Activated T-helper 2 cell treated with anti-CD3 and anti-CD28 coated beads, Interferon-gamma antibody, Interleukin-2, Interleukin-4, amounts not matched to agents 10 μg/mL and 5 μg/mL and 100 μg/mL, durations not matched to agents 14 hours and 24 hours and 36 hours (primary cell): ENCODE measurements at regions not wholly inside any gene's neighbourhood (a gene's known extent, or its start where the extent isn't known, plus 50 kb on each side); places are given as distances from the start of the nearest gene placed in this dataset.

ENCODE experiments used
- DNase-seq: peaks from one replicate; pipeline ENCODE4 v3.0.0; 2021; ENCODE audit warnings: low spot score
- H3K27ac Mint-ChIP-seq: one replicate; pipeline ENCODE4 v1.8.0; 2021; ENCODE audit warnings: mixed read lengths
- H3K27me3 Mint-ChIP-seq: one replicate; pipeline ENCODE4 v1.8.0; 2021; ENCODE audit warnings: low read depth, mixed read lengths
- H3K36me3 Mint-ChIP-seq: one replicate; pipeline ENCODE4 v1.8.0; 2021; ENCODE audit warnings: low read depth, mixed read lengths
- H3K4me1 Mint-ChIP-seq: one replicate; pipeline ENCODE4 v1.8.0; 2021; ENCODE audit warnings: low read depth, mixed read lengths
- H3K4me3 Mint-ChIP-seq: one replicate; pipeline ENCODE4 v1.8.0; 2021; ENCODE audit warnings: low read depth, mild to moderate bottlenecking, moderate library complexity, mixed read lengths
- H3K9me3 Mint-ChIP-seq: one replicate; pipeline ENCODE4 v1.8.0; 2021; ENCODE audit warnings: mixed read lengths
- intact Hi-C: fragments of 100-400 bp; cut with micrococcal nuclease; formaldehyde crosslinking; loops from one replicate; pipeline ENCODE4 v1.15.1; 2023

DNA sequence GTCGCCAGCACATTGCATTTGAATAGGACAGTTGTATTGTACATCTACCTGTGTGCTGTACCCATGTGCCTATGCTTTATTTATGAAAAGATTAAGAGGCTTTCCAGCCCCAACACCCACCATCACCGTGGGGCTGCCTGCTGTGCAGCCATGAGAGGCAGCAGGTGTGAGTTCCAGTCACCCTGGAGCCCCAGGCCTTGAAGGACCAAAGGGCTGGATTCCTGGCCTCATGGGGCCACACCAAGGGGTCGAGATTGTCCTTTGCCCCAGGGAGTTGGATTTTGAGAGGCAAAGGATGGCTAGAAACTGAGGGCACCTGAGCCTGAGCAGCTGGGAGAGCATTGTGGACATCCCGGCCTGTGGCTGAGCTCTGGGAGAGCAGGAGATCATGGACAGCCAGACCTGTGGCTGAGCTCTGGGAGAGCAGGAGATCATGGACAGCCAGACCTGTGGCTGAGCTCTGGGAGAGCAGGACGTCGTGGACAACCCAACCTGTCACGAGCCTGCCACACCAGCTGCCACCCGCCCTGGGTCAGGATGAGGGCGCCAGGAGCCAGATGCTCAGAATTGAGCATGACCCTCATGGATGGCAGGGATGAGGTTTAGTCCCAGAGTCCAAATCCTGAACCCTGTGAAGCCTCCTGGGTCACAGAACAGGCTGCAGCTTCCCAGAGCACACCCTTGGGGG is 182.5 kb upstream of the RAB6C start:
- no peaks in the 10 kb centered on the region for H3K36me3 Mint-ChIP-seq
- H3K4me3 Mint-ChIP-seq = no peak overlapping the region
- H3K4me1 Mint-ChIP-seq = no peaks in the 10 kb centered on the region
- DNase-seq = no peak
- H3K27me3 Mint-ChIP-seq = no peaks in the 10 kb centered on the region
- intact Hi-C loops = no loop called here
- H3K9me3 Mint-ChIP-seq = no peaks in the 10 kb centered on the region
- no peak overlapping the region for H3K27ac Mint-ChIP-seq

- no peaks in the 10 kb centered on the region for H3K4me1 Mint-ChIP-seq
- no peaks in the 10 kb centered on the region for H3K36me3 Mint-ChIP-seq
- no peaks in the 10 kb centered on the region for H3K27me3 Mint-ChIP-seq
- intact Hi-C loops = no loop called here
- H3K9me3 Mint-ChIP-seq = no peaks in the 10 kb centered on the region
- H3K4me3 Mint-ChIP-seq = no peak overlapping the region
- DNase-seq = no peak
- H3K27ac Mint-ChIP-seq = no peak overlapping the region
Measured at GRCh38 chr2:129797489-129798300, 181.8 kb upstream of the RAB6C start.

- Mint-ChIP-seq H3K9me3 (no peaks in the 10 kb centered on the region), H3K27ac (no peak overlapping the region), H3K27me3 (no peaks in the 10 kb centered on the region), H3K36me3 (no peaks in the 10 kb centered on the region), H3K4me3 (no peak overlapping the region), H3K4me1 (no peaks in the 10 kb centered on the region)
- intact Hi-C loops = no loop called here
- DNase-seq = no peak
Measured at GRCh38 chr2:129798301-129798581, 181.2 kb upstream of the RAB6C start.

DNA sequence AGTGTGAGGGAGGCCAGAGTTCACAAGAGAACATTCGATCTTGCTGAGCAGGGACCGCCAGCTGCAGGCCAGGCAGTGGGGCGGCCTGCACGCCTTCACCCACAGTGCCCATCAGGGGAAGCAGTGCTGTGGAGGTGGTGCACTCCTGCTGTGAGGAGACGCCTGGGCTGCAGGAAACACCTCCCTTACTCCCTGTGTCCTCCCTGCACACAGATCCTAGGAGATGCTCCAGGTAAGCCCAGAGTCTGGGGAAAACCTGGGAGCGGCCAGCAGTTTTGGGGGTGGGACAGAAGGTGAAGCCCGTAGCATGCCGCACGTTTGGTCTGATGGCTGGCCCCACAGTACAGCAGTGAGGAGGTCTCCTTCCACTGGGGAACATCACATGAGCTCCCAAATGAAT is 180.8 kb upstream of the RAB6C start:
- Mint-ChIP-seq H3K27ac (no peak overlapping the region), H3K4me3 (no peak overlapping the region), H3K4me1 (no peaks in the 10 kb centered on the region), H3K9me3 (no peaks in the 10 kb centered on the region), H3K36me3 (no peaks in the 10 kb centered on the region), H3K27me3 (no peaks in the 10 kb centered on the region)
- DNase-seq = no peak
- intact Hi-C loops = no loop called here

DNA sequence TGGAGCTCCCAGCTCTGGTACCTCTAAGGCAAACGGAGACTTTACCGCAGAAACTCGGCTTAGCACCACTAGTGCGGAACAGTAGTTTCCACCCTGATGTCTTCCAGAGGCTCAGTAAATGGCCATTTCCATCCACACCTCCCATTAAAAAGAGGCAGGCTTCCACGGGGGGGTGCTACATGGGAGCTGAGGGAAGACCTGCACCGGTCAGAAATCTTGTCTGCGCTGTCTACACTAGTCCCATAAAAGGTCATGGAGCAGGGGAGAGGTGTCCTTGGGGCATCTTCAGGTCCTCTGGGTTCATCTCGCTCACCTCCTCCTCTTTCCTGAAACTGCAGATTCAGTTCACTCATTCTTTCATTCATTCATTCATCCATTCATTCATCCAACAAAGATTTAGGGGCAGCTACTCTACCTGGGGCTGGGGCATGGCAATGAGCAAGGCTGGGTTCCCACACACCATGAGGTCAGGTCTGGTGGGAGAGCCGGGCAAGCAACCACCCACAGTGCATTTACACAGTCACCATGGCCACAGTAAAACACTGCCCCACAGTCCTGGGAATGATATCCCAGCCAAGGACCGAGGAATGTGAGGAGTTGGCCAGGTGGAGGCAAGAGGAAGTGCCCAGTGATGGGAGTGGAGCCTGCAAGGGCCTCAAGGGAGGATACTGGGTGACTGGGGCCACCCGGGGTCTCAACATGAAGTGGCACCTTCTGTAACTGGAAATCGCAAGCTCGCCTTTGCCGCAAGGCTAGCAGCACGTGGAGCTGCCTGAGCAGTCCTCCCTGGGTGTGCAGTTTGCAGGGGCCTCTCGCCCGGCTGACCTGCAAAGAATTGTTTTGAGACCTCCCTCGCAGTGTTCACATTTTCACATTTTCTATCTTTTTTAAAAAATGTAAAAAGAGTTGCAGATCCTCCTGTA is 180.2 kb upstream of the RAB6C start:
- H3K9me3 Mint-ChIP-seq = no peaks in the 10 kb centered on the region
- intact Hi-C loops = no loop called here
- H3K4me3 Mint-ChIP-seq = no peak overlapping the region
- H3K27me3 Mint-ChIP-seq = no peaks in the 10 kb centered on the region
- H3K4me1 Mint-ChIP-seq = no peaks in the 10 kb centered on the region
- no peak for DNase-seq
- H3K27ac Mint-ChIP-seq = no peak overlapping the region
- no peaks in the 10 kb centered on the region for H3K36me3 Mint-ChIP-seq

- no peak for DNase-seq
- no peak overlapping the region for H3K4me3 Mint-ChIP-seq
- intact Hi-C loops = no loop called here
- H3K27ac Mint-ChIP-seq = no peak overlapping the region
- no peaks in the 10 kb centered on the region for H3K36me3 Mint-ChIP-seq
- no peaks in the 10 kb centered on the region for H3K27me3 Mint-ChIP-seq
- H3K9me3 Mint-ChIP-seq = no peaks in the 10 kb centered on the region
- H3K4me1 Mint-ChIP-seq = no peaks in the 10 kb centered on the region
Measured at GRCh38 chr2:129800285-129800684, 179.2 kb upstream of the RAB6C start.

DNA sequence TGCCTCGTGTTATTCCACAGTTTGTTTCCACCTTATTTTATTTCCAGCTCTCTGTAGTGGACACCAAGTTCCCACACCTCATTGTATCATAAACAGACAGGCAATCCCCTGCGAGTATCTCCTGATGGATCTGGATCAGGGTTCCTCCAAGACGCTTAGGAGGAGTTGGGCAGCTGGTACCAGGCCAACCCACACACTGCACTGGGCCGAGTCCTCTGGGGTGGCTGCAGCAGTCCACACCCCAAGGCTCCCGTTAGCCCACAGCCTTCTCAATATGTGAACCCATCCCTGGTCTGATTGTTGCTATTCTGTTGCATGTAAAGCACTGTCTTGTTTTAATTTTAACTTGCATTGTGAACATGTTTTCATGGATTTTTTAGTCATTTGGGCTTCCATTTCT is 178.8 kb upstream of the RAB6C start:
- intact Hi-C loops = no loop called here
- H3K27ac Mint-ChIP-seq = no peak overlapping the region
- no peaks in the 10 kb centered on the region for H3K36me3 Mint-ChIP-seq
- H3K4me3 Mint-ChIP-seq = no peak overlapping the region
- DNase-seq = no peak
- no peaks in the 10 kb centered on the region for H3K4me1 Mint-ChIP-seq
- H3K9me3 Mint-ChIP-seq = no peaks in the 10 kb centered on the region
- H3K27me3 Mint-ChIP-seq = no peaks in the 10 kb centered on the region

- intact Hi-C loops = no loop called here
- Mint-ChIP-seq H3K27me3 (no peaks in the 10 kb centered on the region), H3K4me3 (no peak overlapping the region), H3K36me3 (no peaks in the 10 kb centered on the region), H3K27ac (no peak overlapping the region), H3K9me3 (no peaks in the 10 kb centered on the region), H3K4me1 (no peaks in the 10 kb centered on the region)
- no peak for DNase-seq
Measured at GRCh38 chr2:129801575-129801974, 177.9 kb upstream of the RAB6C start.

GRCh38 chr2:129802290-129802689 is 177.2 kb upstream of the RAB6C start:
- Mint-ChIP-seq H3K4me3 (no peak overlapping the region), H3K36me3 (no peaks in the 10 kb centered on the region), H3K27me3 (no peaks in the 10 kb centered on the region), H3K9me3 (no peaks in the 10 kb centered on the region), H3K4me1 (no peaks in the 10 kb centered on the region), H3K27ac (no peak overlapping the region)
- intact Hi-C loops = no loop called here
- no peak for DNase-seq

DNA sequence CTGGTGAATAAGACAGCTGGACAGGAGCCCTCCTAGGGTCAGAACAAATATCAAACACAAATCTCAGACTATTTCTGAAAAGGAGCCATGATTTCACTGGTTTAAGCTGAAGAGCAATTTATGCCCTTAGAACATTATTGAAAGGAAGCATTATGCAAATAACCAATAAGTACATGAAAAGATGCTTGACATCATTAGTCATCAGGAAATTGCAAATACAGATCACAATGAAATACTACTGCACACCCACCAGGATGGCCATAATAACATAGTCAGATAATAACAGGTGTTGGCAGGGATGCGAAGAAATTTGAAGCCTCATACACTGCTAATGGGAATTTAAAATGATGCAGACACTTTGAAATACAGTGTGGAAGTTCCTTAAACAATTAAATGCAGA is 176.4 kb upstream of the RAB6C start:
- H3K4me1 Mint-ChIP-seq = no peaks in the 10 kb centered on the region

GRCh38 chr2:129803871-129804270 is 175.6 kb upstream of the RAB6C start:
- Mint-ChIP-seq H3K9me3 (no peaks in the 10 kb centered on the region), H3K4me3 (no peak overlapping the region)

More for the DNA sequence above, 176.4 kb upstream of the RAB6C start:
- Mint-ChIP-seq H3K27ac (no peak overlapping the region), H3K36me3 (no peaks in the 10 kb centered on the region), H3K27me3 (no peaks in the 10 kb centered on the region), H3K9me3 (no peaks in the 10 kb centered on the region), H3K4me3 (no peak overlapping the region)
- no peak for DNase-seq
- intact Hi-C loops = no loop called here

GRCh38 chr2:129805899-129806298 is 173.6 kb upstream of the RAB6C start:
- Mint-ChIP-seq H3K9me3 (no peaks in the 10 kb centered on the region), H3K4me3 (no peak overlapping the region), H3K27me3 (peaks cover 12% of the 10 kb centered on the region), H3K27ac (no peak overlapping the region), H3K36me3 (no peaks in the 10 kb centered on the region), H3K4me1 (no peaks in the 10 kb centered on the region)
- DNase-seq = no peak
- intact Hi-C loops = no loop called here

More at GRCh38 chr2:129803871-129804270, 175.6 kb upstream of the RAB6C start:
- DNase-seq = no peak
- intact Hi-C loops = no loop called here
- H3K27me3 Mint-ChIP-seq = no peaks in the 10 kb centered on the region
- no peaks in the 10 kb centered on the region for H3K4me1 Mint-ChIP-seq
- H3K27ac Mint-ChIP-seq = no peak overlapping the region
- H3K36me3 Mint-ChIP-seq = no peaks in the 10 kb centered on the region

- Mint-ChIP-seq H3K27me3 (peaks cover 16% of the 10 kb centered on the region), H3K4me1 (no peaks in the 10 kb centered on the region), H3K9me3 (no peaks in the 10 kb centered on the region), H3K27ac (no peak overlapping the region), H3K36me3 (no peaks in the 10 kb centered on the region), H3K4me3 (no peak overlapping the region)
- DNase-seq = no peak
- intact Hi-C loops = no loop called here
Measured at GRCh38 chr2:129806317-129806716, 173.1 kb upstream of the RAB6C start.
